ENCODE measurements at regions not wholly inside any gene's neighbourhood (a gene's known extent, or its start where the extent isn't known, plus 50 kb on each side); places are given as distances from the start of the nearest gene placed in this dataset.

DNA sequence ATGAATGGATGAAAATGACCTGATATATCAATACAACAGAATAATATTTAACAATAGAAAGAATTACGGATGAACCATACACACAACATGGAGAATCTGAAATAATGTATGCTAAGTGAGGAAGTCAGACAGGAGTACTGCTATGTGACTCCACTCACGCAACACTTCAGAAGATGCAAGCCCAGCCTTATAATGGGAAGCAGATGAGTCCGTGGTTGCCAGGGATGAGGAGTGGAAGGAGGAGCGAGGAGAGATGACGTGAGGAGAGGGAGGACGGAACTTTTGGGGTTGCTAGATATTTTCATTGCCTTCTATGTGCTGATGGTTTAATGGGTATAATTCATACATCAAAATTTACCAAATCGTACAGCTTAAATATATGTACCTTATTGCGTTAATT, 55.4 kb upstream of the ERCC6L2 start:
- H3K27ac ChIP-seq (ENCODE audit: control insufficient read depth, insufficient read depth) = no peak overlapping the region
- ChIA-PET RAD21 (ENCODE audit: unreplicated experiment) (no interaction called here), CTCF (interaction anchor here (0.6 kb wide), 1 partner anchor 1009 kb away, joined by 4 read pairs; no protein-coding TSS in a partner anchor), POLR2A (no interaction called here), SMC1A (ENCODE audit: uncharacterized antibody, unreplicated experiment) (no interaction called here)
- H3K4me1 ChIP-seq (ENCODE audit: control insufficient read depth, insufficient read depth, low read length) = peaks cover 18% of the 10 kb centered on the region
- H3K9ac ChIP-seq (ENCODE audit: control insufficient read depth, insufficient read depth, low read length) = no peak overlapping the region
- WGBS (ENCODE audit: insufficient coverage, insufficient replicate concordance, low lambda C conversion rate, missing lambda C conversion rate) = 98% methylated on average over 8 of the region's 8 CpGs
- ATAC-seq (no peak), DNase-seq (ENCODE audit: low read depth, low spot score) (no peak), FAIRE-seq (no peak)
- no peaks in the 10 kb centered on the region for H3K36me3 ChIP-seq (ENCODE audit: control insufficient read depth in 2 of 2, insufficient read depth in 2 of 2, low read length in 1 of 2)
- H3K79me2 ChIP-seq (ENCODE audit: control insufficient read depth, insufficient read depth, low read length) = no peaks in the 10 kb centered on the region
- H3K27me3 ChIP-seq (replicated peaks in 1 of 2; ENCODE audit: control insufficient read depth in 2 of 2, insufficient read depth in 2 of 2, low read length in 1 of 2) = no peaks in the 10 kb centered on the region; a peak in 3 of 4 replicates
- intact Hi-C loops (cut with micrococcal nuclease; ENCODE audit: unreplicated experiment) (loop anchor here (10.0 kb wide), 1 partner anchor 395 kb away; no protein-coding TSS in a partner anchor), in situ Hi-C loops (cut with MboI) (no loop called here)
- no peak overlapping the region for H2AFZ ChIP-seq (ENCODE audit: control insufficient read depth, low read depth, low read length)
- H4K20me1 ChIP-seq (ENCODE audit: control insufficient read depth, insufficient read depth) = no peaks in the 10 kb centered on the region
- H3K4me3 ChIP-seq = no peak overlapping the region
- H3K4me2 ChIP-seq (ENCODE audit: control insufficient read depth, insufficient read depth) = no peak overlapping the region
- BruUV-seq (replicated peaks) = no TSS peak
- TF ChIP-seq ZNF274 (IDR thresholded peaks at IDR 0.05; ENCODE audit: insufficient read depth, insufficient read length) (no peak), BCL11A (IDR thresholded peaks at IDR 0.05; ENCODE audit: low read depth, low read length) (no peak), POLR2AphosphoS2 (IDR thresholded peaks at IDR 0.05; ENCODE audit: low read depth, low read length) (no peak), ESRRA (IDR thresholded peaks at IDR 0.05; ENCODE audit: low read length) (no peak)
- H3K9me3 ChIP-seq (replicated peaks; ENCODE audit: control insufficient read depth, insufficient read depth, low read length) = no peaks in the 10 kb centered on the region; the same call in 2 of the 3 replicates

GRCh38 chr9:95819636-95820035, 55.9 kb upstream of the ERCC6L2 start:
- in situ Hi-C loops (cut with MboI) = no loop called here
- FAIRE-seq (no peak), DNase-seq (ENCODE audit: low read depth, low spot score) (no peak), ATAC-seq (no peak)
- H4K20me1 ChIP-seq (ENCODE audit: control insufficient read depth, insufficient read depth) = no peaks in the 10 kb centered on the region
- no peak overlapping the region for H3K4me2 ChIP-seq (ENCODE audit: control insufficient read depth, insufficient read depth)
- POLR2A ChIA-PET = no interaction called here
- RAD21 ChIA-PET (ENCODE audit: unreplicated experiment) = no interaction called here
- H2AFZ ChIP-seq (ENCODE audit: control insufficient read depth, low read depth, low read length) = no peak overlapping the region
- 89% methylated on average over 10 of the region's 10 CpGs for WGBS (ENCODE audit: insufficient coverage, insufficient replicate concordance, low lambda C conversion rate, missing lambda C conversion rate)
- H3K9me3 ChIP-seq (replicated peaks; ENCODE audit: control insufficient read depth, insufficient read depth, low read length) = no peaks in the 10 kb centered on the region; the same call in 2 of the 3 replicates
- no peaks in the 10 kb centered on the region; a peak in 3 of 4 replicates for H3K27me3 ChIP-seq (replicated peaks in 1 of 2; ENCODE audit: control insufficient read depth in 2 of 2, insufficient read depth in 2 of 2, low read length in 1 of 2)
- intact Hi-C loops (cut with micrococcal nuclease; ENCODE audit: unreplicated experiment) = loop anchor here (10.0 kb wide), 1 partner anchor 395 kb away; no protein-coding TSS in a partner anchor
- H3K9ac ChIP-seq (ENCODE audit: control insufficient read depth, insufficient read depth, low read length) = no peak overlapping the region
- SMC1A ChIA-PET (ENCODE audit: uncharacterized antibody, unreplicated experiment) = no interaction called here
- no peak overlapping the region for H3K4me3 ChIP-seq
- H3K79me2 ChIP-seq (ENCODE audit: control insufficient read depth, insufficient read depth, low read length) = no peaks in the 10 kb centered on the region
- no peaks in the 10 kb centered on the region for H3K36me3 ChIP-seq (ENCODE audit: control insufficient read depth in 2 of 2, insufficient read depth in 2 of 2, low read length in 1 of 2)
- CTCF ChIA-PET = interaction anchor here (0.6 kb wide), 1 partner anchor 1009 kb away, joined by 4 read pairs; no protein-coding TSS in a partner anchor
- peaks cover 18% of the 10 kb centered on the region for H3K4me1 ChIP-seq (ENCODE audit: control insufficient read depth, insufficient read depth, low read length)
- no TSS peak for BruUV-seq (replicated peaks)
- H3K27ac ChIP-seq (ENCODE audit: control insufficient read depth, insufficient read depth) = no peak overlapping the region
- TF ChIP-seq, protein P1, sequence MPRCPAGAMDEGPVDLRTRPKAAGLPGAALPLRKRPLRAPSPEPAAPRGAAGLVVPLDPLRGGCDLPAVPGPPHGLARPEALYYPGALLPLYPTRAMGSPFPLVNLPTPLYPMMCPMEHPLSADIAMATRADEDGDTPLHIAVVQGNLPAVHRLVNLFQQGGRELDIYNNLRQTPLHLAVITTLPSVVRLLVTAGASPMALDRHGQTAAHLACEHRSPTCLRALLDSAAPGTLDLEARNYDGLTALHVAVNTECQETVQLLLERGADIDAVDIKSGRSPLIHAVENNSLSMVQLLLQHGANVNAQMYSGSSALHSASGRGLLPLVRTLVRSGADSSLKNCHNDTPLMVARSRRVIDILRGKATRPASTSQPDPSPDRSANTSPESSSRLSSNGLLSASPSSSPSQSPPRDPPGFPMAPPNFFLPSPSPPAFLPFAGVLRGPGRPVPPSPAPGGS (IDR thresholded peaks at IDR 0.05; ENCODE audit: borderline replicate concordance, insufficient read depth, low read depth, low read length, poor library complexity, severe bottlenecking) = no peak
- no peak for TF ChIP-seq BHLHE40 (IDR thresholded peaks at IDR 0.05; ENCODE audit: borderline replicate concordance in 1 of 2, low read depth in 2 of 2, low read length in 1 of 2)
- TF ChIP-seq SKIL (IDR thresholded peaks at IDR 0.05; ENCODE audit: low read depth, poor library complexity, severe bottlenecking) = no peak
- no peak for TF ChIP-seq SREBF1 (IDR thresholded peaks at IDR 0.05; ENCODE audit: low read length)
- TF ChIP-seq NFXL1 (IDR thresholded peaks at IDR 0.05; ENCODE audit: borderline replicate concordance) = no peak
- no peak for TF ChIP-seq CBX5 (IDR thresholded peaks at IDR 0.05; ENCODE audit: low read depth)
- no peak for TF ChIP-seq RELB (IDR thresholded peaks at IDR 0.05; ENCODE audit: low read depth)
